Fibroblast of lung (primary cell): ENCODE measurements at regions not wholly inside any gene's neighbourhood (a gene's known extent, or its start where the extent isn't known, plus 50 kb on each side); places are given as distances from the start of the nearest gene placed in this dataset.

Experiments
- EZH2 ChIP-seq: IDR thresholded peaks from 2 replicates; pipeline ENCODE4 v1.5.1; 2012; ENCODE audit warnings: low read length, control low read depth, mild to moderate bottlenecking; ENCODE audit errors: missing control alignments
- TF ChIP-seq, protein P1 (sequence below), 2 donors: IDR thresholded peaks in 1 of 2; conservative IDR thresholded peaks in 1 of 2; 1 replicate in 1 of 2; 2 replicates in 1 of 2; pipeline ENCODE4 v1.5.1; 2011 to 2012; ENCODE audit warnings: low read length in 2 of 2, control low read depth in 1 of 2, inconsistent platforms in 1 of 2, low read depth in 1 of 2, mild to moderate bottlenecking in 1 of 2

- TF ChIP-seq, protein P1, sequence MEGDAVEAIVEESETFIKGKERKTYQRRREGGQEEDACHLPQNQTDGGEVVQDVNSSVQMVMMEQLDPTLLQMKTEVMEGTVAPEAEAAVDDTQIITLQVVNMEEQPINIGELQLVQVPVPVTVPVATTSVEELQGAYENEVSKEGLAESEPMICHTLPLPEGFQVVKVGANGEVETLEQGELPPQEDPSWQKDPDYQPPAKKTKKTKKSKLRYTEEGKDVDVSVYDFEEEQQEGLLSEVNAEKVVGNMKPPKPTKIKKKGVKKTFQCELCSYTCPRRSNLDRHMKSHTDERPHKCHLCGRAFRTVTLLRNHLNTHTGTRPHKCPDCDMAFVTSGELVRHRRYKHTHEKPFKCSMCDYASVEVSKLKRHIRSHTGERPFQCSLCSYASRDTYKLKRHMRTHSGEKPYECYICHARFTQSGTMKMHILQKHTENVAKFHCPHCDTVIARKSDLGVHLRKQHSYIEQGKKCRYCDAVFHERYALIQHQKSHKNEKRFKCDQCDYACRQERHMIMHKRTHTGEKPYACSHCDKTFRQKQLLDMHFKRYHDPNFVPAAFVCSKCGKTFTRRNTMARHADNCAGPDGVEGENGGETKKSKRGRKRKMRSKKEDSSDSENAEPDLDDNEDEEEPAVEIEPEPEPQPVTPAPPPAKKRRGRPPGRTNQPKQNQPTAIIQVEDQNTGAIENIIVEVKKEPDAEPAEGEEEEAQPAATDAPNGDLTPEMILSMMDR (conservative IDR thresholded peaks at IDR 0.05 in 1 of 2, IDR thresholded peaks at IDR 0.05 in 1 of 2; ENCODE audit: low read depth in 1 of 2, low read length in 2 of 2): no peak
- no peak for TF ChIP-seq EZH2
Observed at GRCh38 chr3:18159681-18160080, 265.5 kb downstream of the SATB1 start.
